HCT116 (cell line): ENCODE measurements at regions not wholly inside any gene's neighbourhood (a gene's known extent, or its start where the extent isn't known, plus 50 kb on each side); places are given as distances from the start of the nearest gene placed in this dataset.

ENCODE experiments used
- ATAC-seq: fragments of 200-7000 bp; cut with Tn5 transposase; 2 replicates; pipeline ENCODE4 v1.9.1; 2020; ENCODE audit warnings: mild to moderate bottlenecking, moderate library complexity
- BruUV-seq: library from RNA; stranded (reverse); fragments of 400-500 nt; replicated peaks from 2 replicates; lab custom pipeline; 2021; lab: Mats Ljungman, UMichigan
- CTCF ChIA-PET: fragments of 300-600 bp; sonication (Branson Sonifier 250); formaldehyde crosslinking; loops from one replicate; lab custom pipeline; 2021; ENCODE audit warnings: antibody characterized with exemption; lab: Charles Lee
- POLR2A ChIA-PET: fragments of 300-600, 350-600 bp; sonication (Branson Sonifier 250); formaldehyde crosslinking; loops from one replicate; lab custom pipeline; 2021; ENCODE audit warnings: antibody characterized with exemption; lab: Charles Lee
- RAD21 ChIA-PET, 2 experiments: fragments of 300-600 bp; sonication (Branson Sonifier 250); formaldehyde crosslinking; loops; one replicate each; lab custom pipeline; 2023; ENCODE audit warnings: low total read pairs in 2 of 2; ENCODE audit not compliant: uncharacterized antibody in 2 of 2, unreplicated experiment in 2 of 2, low non-redundant PET in 1 of 2; lab: Charles Lee
- DNase-seq: peaks from one replicate; pipeline ENCODE4 v3.0.0-alpha.2; 2010; ENCODE audit warnings: low read depth, low spot score
- H2AFZ ChIP-seq: fragments of 200-600 bp; shearing (Covaris generic), sonication (generic); 2 replicates; pipeline ENCODE4 v1.6.1; 2017; ENCODE audit warnings: low read depth, mixed run types, mixed read lengths, antibody characterized with exemption, low read length; ENCODE audit not compliant: poor library complexity, severe bottlenecking
- H3K27ac ChIP-seq: 2 replicates; pipeline ENCODE4 v1.5.1; 2012; ENCODE audit warnings: low read depth, low read length
- H3K27me3 ChIP-seq: fragments of 200-600 bp; sonication (generic); 2 replicates; pipeline ENCODE4 v1.6.1; 2016; ENCODE audit warnings: mixed run types, low read length, mixed read lengths; ENCODE audit not compliant: insufficient read depth
- H3K36me3 ChIP-seq, 2 experiments: fragments of 200-500 bp in 1 of 2; fragments of 200-600 bp in 1 of 2; sonication (Bioruptor generic) in 1 of 2; sonication (generic) in 1 of 2; 2 replicates each; pipeline versions ENCODE4 v1.5.1 to v1.6.1; 2014 to 2016; ENCODE audit warnings: low read length in 2 of 2, inconsistent platforms in 1 of 2, mixed read lengths in 1 of 2, mixed run types in 1 of 2; ENCODE audit not compliant: insufficient read depth in 2 of 2, control insufficient read depth in 1 of 2
- H3K4me1 ChIP-seq, 2 experiments: fragments of 200-600 bp in 1 of 2; sonication (generic) in 1 of 2; 2 replicates each; pipeline versions ENCODE4 v1.5.1 to v1.6.1; 2012 to 2017; ENCODE audit warnings: low read length in 2 of 2, inconsistent platforms in 1 of 2, mild to moderate bottlenecking in 1 of 2, mixed read lengths in 1 of 2, mixed run types in 1 of 2, moderate library complexity in 1 of 2; ENCODE audit not compliant: insufficient read depth in 2 of 2, control insufficient read depth in 1 of 2
- H3K4me2 ChIP-seq: fragments of 200-600 bp; sonication (generic); 2 replicates; pipeline ENCODE4 v1.6.1; 2017; ENCODE audit warnings: mixed run types, low read length, mixed read lengths
- H3K4me3 ChIP-seq, 2 experiments: fragments of 200-600 bp in 1 of 2; sonication (generic) in 1 of 2; replicated peaks in 1 of 2; 2 replicates each; pipeline ENCODE4 v1.5.1; 2011 to 2016; ENCODE audit warnings: low read length in 2 of 2, control low read depth in 1 of 2, low read depth in 1 of 2, mild to moderate bottlenecking in 1 of 2, mixed read lengths in 1 of 2, mixed run types in 1 of 2
- H3K79me2 ChIP-seq: fragments of 200-600 bp; sonication (generic); 2 replicates; pipeline ENCODE4 v1.6.1; 2017; ENCODE audit warnings: mild to moderate bottlenecking, mixed run types, low read length, moderate library complexity, mixed read lengths; ENCODE audit not compliant: insufficient read depth
- H3K9ac ChIP-seq: fragments of 200-600 bp; sonication (generic); 2 replicates; pipeline ENCODE4 v1.6.1; 2016; ENCODE audit warnings: low read length, mixed read lengths
- H3K9me2 ChIP-seq: fragments of 200-600 bp; sonication (generic), shearing (Covaris generic); 2 replicates; pipeline ENCODE4 v1.6.1; 2017; ENCODE audit warnings: mixed run types, mild to moderate bottlenecking, moderate library complexity; ENCODE audit not compliant: insufficient read depth
- H3K9me3 ChIP-seq, 2 experiments: fragments of 200-500 bp in 1 of 2; fragments of 200-600 bp in 1 of 2; sonication (Bioruptor generic) in 1 of 2; sonication (generic) in 1 of 2; 2 replicates each; pipeline ENCODE4 v1.6.1; 2014 to 2017; ENCODE audit warnings: low read length in 2 of 2, mixed read lengths in 2 of 2, inconsistent platforms in 1 of 2, low read depth in 1 of 2, mild to moderate bottlenecking in 1 of 2, mixed run types in 1 of 2, moderate library complexity in 1 of 2; ENCODE audit not compliant: control insufficient read depth in 1 of 2, insufficient read depth in 1 of 2
- H4K20me1 ChIP-seq: fragments of 200-600 bp; sonication (generic), shearing (Covaris generic); 2 replicates; pipeline ENCODE4 v1.6.1; 2017; ENCODE audit warnings: mixed run types, mild to moderate bottlenecking, moderate library complexity; ENCODE audit not compliant: insufficient read depth
- FOSL1 ChIP-seq: IDR thresholded peaks from 2 replicates; pipeline ENCODE4 v1.6.1; 2012; ENCODE audit warnings: low read depth
- JUND ChIP-seq: IDR thresholded peaks from 2 replicates; pipeline ENCODE4 v1.6.1; 2012
- MAX ChIP-seq: IDR thresholded peaks from 2 replicates; pipeline ENCODE4 v1.6.1; 2012
- POLR2A ChIP-seq: IDR thresholded peaks from 2 replicates; pipeline ENCODE4 v1.7.0; 2011; ENCODE audit warnings: borderline replicate concordance; ENCODE audit not compliant: insufficient read depth, insufficient read length; ENCODE audit errors: extremely low read depth
- REST ChIP-seq: IDR thresholded peaks from 2 replicates; pipeline ENCODE4 v1.6.1; 2012; ENCODE audit warnings: low read depth
- SP1 ChIP-seq: IDR thresholded peaks from 2 replicates; pipeline ENCODE4 v1.6.1; 2012; ENCODE audit warnings: low read depth
- SRF ChIP-seq: IDR thresholded peaks from 2 replicates; pipeline ENCODE4 v1.6.1; 2012; ENCODE audit warnings: low read depth
- TCF7L2 ChIP-seq: IDR thresholded peaks from 2 replicates; pipeline ENCODE4 v1.7.0; 2011; ENCODE audit warnings: borderline replicate concordance, inconsistent platforms; ENCODE audit not compliant: insufficient read depth, insufficient read length; ENCODE audit errors: extremely low read depth
- ZFX ChIP-seq: fragments of 450-650 bp; IDR thresholded peaks from 2 replicates; pipeline ENCODE4 v1.6.1; 2017
- intact Hi-C: fragments of 100-400 bp; cut with micrococcal nuclease; formaldehyde crosslinking; loops from 2 replicates; pipeline ENCODE4 v1.10.0; 2022

- ATAC-seq = no peak
- Histone ChIP-seq H3K27me3 (no peaks in the 10 kb centered on the region), H3K4me1 (no peaks in the 10 kb centered on the region), H3K9me3 (no peaks in the 10 kb centered on the region), H3K79me2 (no peaks in the 10 kb centered on the region), H3K4me2 (no peak overlapping the region)
- intact Hi-C loops = no loop called here
- DNase-seq = no peak
- RAD21 ChIA-PET = no interaction called here
- POLR2A ChIA-PET = no interaction called here
- no peak for TF ChIP-seq FOSL1
- TF ChIP-seq MAX = no peak
- no peak for TF ChIP-seq JUND
- TF ChIP-seq ZFX = no peak
- TF ChIP-seq TCF7L2 = no peak
- no peak for TF ChIP-seq SP1
- TF ChIP-seq SRF = no peak
- TF ChIP-seq REST = no peak
- no peak for TF ChIP-seq POLR2A
- TF ChIP-seq, all 23 proteins: peak for 0
- no peaks in the 10 kb centered on the region for H3K36me3 ChIP-seq
- no peaks in the 10 kb centered on the region for H3K9me2 ChIP-seq
- H2AFZ ChIP-seq = no peak overlapping the region
- H4K20me1 ChIP-seq = no peaks in the 10 kb centered on the region
- H3K9ac ChIP-seq = no peak overlapping the region
- no peak overlapping the region for H3K4me3 ChIP-seq
- CTCF ChIA-PET = no interaction called here
- no peak overlapping the region for H3K27ac ChIP-seq
- BruUV-seq = no TSS peak
These were observed 445.8 kb downstream of the SUCLA2 start for GRCh38 chr13:47555235-47555634.
